Mammary epithelial cell (primary cell): ENCODE measurements at regions not wholly inside any gene's neighbourhood (a gene's known extent, or its start where the extent isn't known, plus 50 kb on each side); places are given as distances from the start of the nearest gene placed in this dataset.

Source experiments
- CTCF ChIP-seq, 2 donors: IDR thresholded peaks in 1 of 2; conservative IDR thresholded peaks in 1 of 2; 2 replicates each; pipeline ENCODE4 v1.5.1; 2011 to 2012; ENCODE audit warnings: inconsistent platforms in 2 of 2, low read length in 2 of 2, mild to moderate bottlenecking in 2 of 2, control low read depth in 1 of 2, low read depth in 1 of 2; ENCODE audit not compliant: insufficient read depth in 1 of 2; ENCODE audit errors: extremely low read depth in 1 of 2
- EZH2 ChIP-seq: IDR thresholded peaks from 2 replicates; pipeline ENCODE4 v1.6.1; 2012; ENCODE audit warnings: low read length, inconsistent platforms, borderline replicate concordance

DNA sequence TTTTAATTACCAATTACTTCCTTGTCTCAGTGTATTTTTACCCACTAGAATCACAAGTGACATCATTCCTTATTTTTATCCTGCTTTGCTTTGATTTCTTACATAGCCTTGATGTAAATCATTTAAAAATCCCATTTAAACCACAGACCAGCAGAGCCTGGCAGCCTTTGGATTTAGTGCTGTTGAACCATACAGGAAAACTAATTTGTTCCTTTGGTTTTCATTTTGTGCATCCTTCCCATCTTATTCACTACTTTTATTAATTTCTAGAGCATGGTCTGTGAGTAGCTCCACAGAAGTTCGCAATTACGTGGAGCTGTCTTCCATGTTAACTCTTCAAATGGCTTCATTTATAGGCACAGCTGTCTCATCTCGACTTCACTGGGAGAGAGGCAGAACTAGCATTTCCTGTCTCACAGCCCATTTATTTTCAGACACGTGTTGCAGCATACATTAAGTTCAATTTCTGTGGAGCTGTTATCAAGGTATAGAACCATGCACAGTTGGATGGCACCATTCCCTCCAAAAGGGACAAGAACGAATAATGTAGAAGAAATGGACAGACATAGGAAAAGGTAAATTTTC, 235.3 kb downstream of the MRPL39 start:
- TF ChIP-seq CTCF (conservative IDR thresholded peaks at IDR 0.05 in 1 of 2, IDR thresholded peaks at IDR 0.05 in 1 of 2; ENCODE audit: extremely low read depth in 1 of 2, insufficient read depth in 1 of 2, low read depth in 1 of 2, low read length in 2 of 2) (no peak), EZH2 (no peak)
